ENCODE measurements at regions not wholly inside any gene's neighbourhood (a gene's known extent, or its start where the extent isn't known, plus 50 kb on each side); places are given as distances from the start of the nearest gene placed in this dataset.

- DNase-seq = no peak
Observed at GRCh38 chr5:44659334-44659733, 149.4 kb upstream of the MRPS30 start.

GRCh38 chr5:44652674-44653073, 156.1 kb upstream of the MRPS30 start:
- no peak for DNase-seq

GRCh38 chr5:44646016-44646415, 162.7 kb upstream of the MRPS30 start:
- DNase-seq = no peak

GRCh38 chr5:44645502-44645901, 163.2 kb upstream of the MRPS30 start:
- no peak for DNase-seq

GRCh38 chr5:44644628-44645027, 164.1 kb upstream of the MRPS30 start:
- no peak for DNase-seq

GRCh38 chr5:44641820-44642219, 166.9 kb upstream of the MRPS30 start:
- no peak for DNase-seq

- DNase-seq = no peak
Observed at GRCh38 chr5:44640945-44641456, 167.7 kb upstream of the MRPS30 start.

GRCh38 chr5:44637916-44638869, 170.6 kb upstream of the MRPS30 start:
- DNase-seq = no peak

GRCh38 chr5:44632344-44632743, 176.4 kb upstream of the MRPS30 start:
- no peak for DNase-seq

GRCh38 chr5:44626846-44627245, 181.9 kb upstream of the MRPS30 start:
- no peak for DNase-seq

GRCh38 chr5:44622331-44622730, 186.4 kb upstream of the MRPS30 start:
- DNase-seq = no peak

- no peak for DNase-seq
Observed at GRCh38 chr5:44619875-44620610, 188.7 kb upstream of the MRPS30 start.

GRCh38 chr5:44614845-44615244, 193.9 kb upstream of the MRPS30 start:
- no peak for DNase-seq

- DNase-seq = no peak
Observed at GRCh38 chr5:44613936-44614335, 194.8 kb upstream of the MRPS30 start.

GRCh38 chr5:44605926-44606325, 202.8 kb upstream of the MRPS30 start:
- DNase-seq = no peak

- no peak for DNase-seq
Observed at GRCh38 chr5:44603496-44604272, 205.1 kb upstream of the MRPS30 start.

GRCh38 chr5:44574678-44575077, 185.5 kb upstream of the FGF10 start:
- DNase-seq = no peak

- DNase-seq = no peak
Observed at GRCh38 chr5:44568519-44568918, 179.3 kb upstream of the FGF10 start.

GRCh38 chr5:44565902-44566301, 176.7 kb upstream of the FGF10 start:
- no peak for DNase-seq

- no peak for DNase-seq
Observed at GRCh38 chr5:44565360-44565759, 176.1 kb upstream of the FGF10 start.

- peak; percentile 25 for DNase-seq
Observed at GRCh38 chr5:44546286-44546685, 157.1 kb upstream of the FGF10 start.

GRCh38 chr5:44543511-44543910, 154.3 kb upstream of the FGF10 start:
- DNase-seq = no peak

- peak; percentile 0 for DNase-seq
Observed at GRCh38 chr5:44542470-44542869, 153.2 kb upstream of the FGF10 start.
